ENCODE measurements at regions not wholly inside any gene's neighbourhood (a gene's known extent, or its start where the extent isn't known, plus 50 kb on each side); places are given as distances from the start of the nearest gene placed in this dataset.

- ChIA-PET CTCF (interaction anchor here (0.6 kb wide), 1 partner anchor 248 kb away, joined by 6 read pairs; no protein-coding TSS in a partner anchor), POLR2A (no interaction called here)
- DNase-seq (ENCODE audit: extremely low spot score): no peak
- TF ChIP-seq FOXA1 (IDR thresholded peaks at IDR 0.05) (no peak), L3MBTL2 (conservative IDR thresholded peaks at IDR 0.05) (no peak)
Measured at GRCh38 chr9:110066929-110067716, 140.8 kb downstream of the C9orf152 start.

GRCh38 chr9:110068212-110068611 lies 139.7 kb downstream of the C9orf152 start:
- ChIA-PET CTCF (no interaction called here), POLR2A (no interaction called here)
- DNase-seq (ENCODE audit: extremely low spot score): no peak
- TF ChIP-seq CTBP1 (IDR thresholded peaks at IDR 0.05; ENCODE audit: borderline replicate concordance) (no peak), BHLHE40 (IDR thresholded peaks at IDR 0.05; ENCODE audit: borderline replicate concordance) (no peak), NFRKB (IDR thresholded peaks at IDR 0.05) (no peak), TARDBP (IDR thresholded peaks at IDR 0.05) (no peak)

- TF ChIP-seq FOXK2 (IDR thresholded peaks at IDR 0.05) (no peak), HDGF (IDR thresholded peaks at IDR 0.05; ENCODE audit: borderline replicate concordance) (no peak), L3MBTL2 (conservative IDR thresholded peaks at IDR 0.05) (no peak), SUZ12 (IDR thresholded peaks at IDR 0.05) (no peak), ELF4 (IDR thresholded peaks at IDR 0.05) (no peak), FOXA1 (IDR thresholded peaks at IDR 0.05) (no peak), BHLHE40 (IDR thresholded peaks at IDR 0.05; ENCODE audit: borderline replicate concordance) (no peak), LEF1 (IDR thresholded peaks at IDR 0.05; ENCODE audit: borderline replicate concordance) (no peak), PKNOX1 (IDR thresholded peaks at IDR 0.05) (no peak), ARNT (IDR thresholded peaks at IDR 0.05) (no peak), SP1 (IDR thresholded peaks at IDR 0.05) (no peak), CTBP1 (IDR thresholded peaks at IDR 0.05; ENCODE audit: borderline replicate concordance) (no peak), FOXM1 (IDR thresholded peaks at IDR 0.05; ENCODE audit: borderline replicate concordance) (no peak), NFRKB (IDR thresholded peaks at IDR 0.05) (no peak), TARDBP (IDR thresholded peaks at IDR 0.05) (no peak), ZNF384 (IDR thresholded peaks at IDR 0.05) (no peak)
- POLR2A ChIA-PET: no interaction called here
- DNase-seq (ENCODE audit: extremely low spot score): no peak
- CTCF ChIA-PET: no interaction called here
Measured at GRCh38 chr9:110069326-110070248, 138.4 kb downstream of the C9orf152 start.

GRCh38 chr9:110072597-110073355 lies 135.2 kb downstream of the C9orf152 start:
- ChIA-PET POLR2A (no interaction called here), CTCF (no interaction called here)

GRCh38 chr9:110073356-110073905 lies 134.5 kb downstream of the C9orf152 start:
- DNase-seq (ENCODE audit: extremely low spot score): no peak
- POLR2A ChIA-PET: no interaction called here
- TF ChIP-seq ARNT (IDR thresholded peaks at IDR 0.05) (no peak), TARDBP (IDR thresholded peaks at IDR 0.05) (no peak), L3MBTL2 (conservative IDR thresholded peaks at IDR 0.05) (no peak), SUZ12 (IDR thresholded peaks at IDR 0.05) (no peak), FOXM1 (IDR thresholded peaks at IDR 0.05; ENCODE audit: borderline replicate concordance) (no peak), ELF4 (IDR thresholded peaks at IDR 0.05) (no peak), CTBP1 (IDR thresholded peaks at IDR 0.05; ENCODE audit: borderline replicate concordance) (no peak), FOXA1 (IDR thresholded peaks at IDR 0.05) (no peak), SP1 (IDR thresholded peaks at IDR 0.05) (no peak), ZNF384 (IDR thresholded peaks at IDR 0.05) (no peak), NFRKB (IDR thresholded peaks at IDR 0.05) (no peak), BHLHE40 (IDR thresholded peaks at IDR 0.05; ENCODE audit: borderline replicate concordance) (no peak), FOXK2 (IDR thresholded peaks at IDR 0.05) (no peak), PKNOX1 (IDR thresholded peaks at IDR 0.05) (no peak)
- CTCF ChIA-PET: no interaction called here

More at GRCh38 chr9:110072597-110073355, 135.2 kb downstream of the C9orf152 start:
- no peak for TF ChIP-seq FOXM1 (IDR thresholded peaks at IDR 0.05; ENCODE audit: borderline replicate concordance)
- no peak for TF ChIP-seq SP1 (IDR thresholded peaks at IDR 0.05)
- no peak for TF ChIP-seq NFRKB (IDR thresholded peaks at IDR 0.05)
- no peak for TF ChIP-seq LEF1 (IDR thresholded peaks at IDR 0.05; ENCODE audit: borderline replicate concordance)
- TF ChIP-seq FOXK2 (IDR thresholded peaks at IDR 0.05): no peak
- no peak for TF ChIP-seq HDGF (IDR thresholded peaks at IDR 0.05; ENCODE audit: borderline replicate concordance)
- no peak for TF ChIP-seq SUZ12 (IDR thresholded peaks at IDR 0.05)
- no peak for TF ChIP-seq BHLHE40 (IDR thresholded peaks at IDR 0.05; ENCODE audit: borderline replicate concordance)
- no peak for TF ChIP-seq ARNT (IDR thresholded peaks at IDR 0.05)
- no peak for TF ChIP-seq TARDBP (IDR thresholded peaks at IDR 0.05)
- no peak for TF ChIP-seq L3MBTL2 (conservative IDR thresholded peaks at IDR 0.05)
- no peak for DNase-seq (ENCODE audit: extremely low spot score)
